ENCODE measurements at regions not wholly inside any gene's neighbourhood (a gene's known extent, or its start where the extent isn't known, plus 50 kb on each side); places are given as distances from the start of the nearest gene placed in this dataset.

GRCh38 chr4:123890889-123891288, 494.3 kb downstream of the SPRY1 start:
- Mint-ChIP-seq H3K27me3 (ENCODE audit: insufficient read depth) (no peaks in the 10 kb centered on the region), H3K36me3 (ENCODE audit: low read depth) (no peaks in the 10 kb centered on the region), H3K4me3 (no peak overlapping the region), H3K9me3 (no peaks in the 10 kb centered on the region), H3K4me1 (ENCODE audit: low read depth) (peaks cover 28% of the 10 kb centered on the region), H3K27ac (no peak overlapping the region)
- TF ChIP-seq, protein P1, sequence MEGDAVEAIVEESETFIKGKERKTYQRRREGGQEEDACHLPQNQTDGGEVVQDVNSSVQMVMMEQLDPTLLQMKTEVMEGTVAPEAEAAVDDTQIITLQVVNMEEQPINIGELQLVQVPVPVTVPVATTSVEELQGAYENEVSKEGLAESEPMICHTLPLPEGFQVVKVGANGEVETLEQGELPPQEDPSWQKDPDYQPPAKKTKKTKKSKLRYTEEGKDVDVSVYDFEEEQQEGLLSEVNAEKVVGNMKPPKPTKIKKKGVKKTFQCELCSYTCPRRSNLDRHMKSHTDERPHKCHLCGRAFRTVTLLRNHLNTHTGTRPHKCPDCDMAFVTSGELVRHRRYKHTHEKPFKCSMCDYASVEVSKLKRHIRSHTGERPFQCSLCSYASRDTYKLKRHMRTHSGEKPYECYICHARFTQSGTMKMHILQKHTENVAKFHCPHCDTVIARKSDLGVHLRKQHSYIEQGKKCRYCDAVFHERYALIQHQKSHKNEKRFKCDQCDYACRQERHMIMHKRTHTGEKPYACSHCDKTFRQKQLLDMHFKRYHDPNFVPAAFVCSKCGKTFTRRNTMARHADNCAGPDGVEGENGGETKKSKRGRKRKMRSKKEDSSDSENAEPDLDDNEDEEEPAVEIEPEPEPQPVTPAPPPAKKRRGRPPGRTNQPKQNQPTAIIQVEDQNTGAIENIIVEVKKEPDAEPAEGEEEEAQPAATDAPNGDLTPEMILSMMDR (IDR thresholded peaks at IDR 0.05), result no peak
- no peak for DNase-seq

DNA sequence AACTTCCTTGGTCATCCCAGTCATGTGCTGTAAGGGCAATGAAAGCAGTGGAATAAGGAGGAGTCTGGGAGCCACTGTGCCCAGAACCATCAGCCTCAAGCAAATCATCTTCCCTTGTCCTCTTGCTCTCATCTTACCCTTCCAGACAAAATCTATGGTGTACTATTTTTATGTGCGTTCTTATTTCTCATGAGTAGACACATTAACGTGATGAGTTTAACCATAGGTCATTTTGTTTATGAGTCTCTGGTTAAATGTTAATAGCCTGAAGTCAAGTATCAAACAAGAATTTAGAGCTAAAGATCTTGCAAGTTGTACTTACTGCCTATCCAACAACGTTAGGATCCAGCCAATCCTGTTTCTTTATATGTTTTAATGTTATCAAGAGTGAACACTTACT, 495.3 kb downstream of the SPRY1 start:
- Mint-ChIP-seq H3K4me3 (no peak overlapping the region), H3K36me3 (ENCODE audit: low read depth) (no peaks in the 10 kb centered on the region), H3K27me3 (ENCODE audit: insufficient read depth) (no peaks in the 10 kb centered on the region), H3K9me3 (no peaks in the 10 kb centered on the region), H3K4me1 (ENCODE audit: low read depth) (peaks cover 28% of the 10 kb centered on the region), H3K27ac (no peak overlapping the region)
- no peak for DNase-seq
- TF ChIP-seq, protein P1 (IDR thresholded peaks at IDR 0.05), result no peak

- TF ChIP-seq, protein P1 (IDR thresholded peaks at IDR 0.05), result no peak
- Mint-ChIP-seq H3K27ac (no peak overlapping the region), H3K27me3 (ENCODE audit: insufficient read depth) (no peaks in the 10 kb centered on the region), H3K36me3 (ENCODE audit: low read depth) (no peaks in the 10 kb centered on the region), H3K4me1 (ENCODE audit: low read depth) (peaks cover 28% of the 10 kb centered on the region), H3K9me3 (no peaks in the 10 kb centered on the region), H3K4me3 (no peak overlapping the region)
- DNase-seq, result no peak
These were observed 495.9 kb downstream of the SPRY1 start for GRCh38 chr4:123892368-123892976.

GRCh38 chr4:123893011-123893981, 496.7 kb downstream of the SPRY1 start:
- no peaks in the 10 kb centered on the region for H3K27me3 Mint-ChIP-seq (ENCODE audit: insufficient read depth)
- H3K27ac Mint-ChIP-seq, result no peak overlapping the region

GRCh38 chr4:123896446-123897071, 500.0 kb downstream of the SPRY1 start:
- Mint-ChIP-seq H3K27ac (no peak overlapping the region), H3K4me1 (ENCODE audit: low read depth) (peaks cover 18% of the 10 kb centered on the region), H3K36me3 (ENCODE audit: low read depth) (no peaks in the 10 kb centered on the region), H3K9me3 (no peaks in the 10 kb centered on the region), H3K4me3 (no peak overlapping the region), H3K27me3 (ENCODE audit: insufficient read depth) (no peaks in the 10 kb centered on the region)
- TF ChIP-seq, protein P1 (IDR thresholded peaks at IDR 0.05), result no peak
- DNase-seq, result no peak

More at GRCh38 chr4:123893011-123893981, 496.7 kb downstream of the SPRY1 start:
- no peak overlapping the region for H3K4me3 Mint-ChIP-seq
- H3K9me3 Mint-ChIP-seq, result no peaks in the 10 kb centered on the region
- H3K36me3 Mint-ChIP-seq (ENCODE audit: low read depth), result no peaks in the 10 kb centered on the region
- no peak for DNase-seq
- peaks cover 28% of the 10 kb centered on the region for H3K4me1 Mint-ChIP-seq (ENCODE audit: low read depth)
- TF ChIP-seq, protein P1 (IDR thresholded peaks at IDR 0.05), result no peak
